Neural progenitor cell (in vitro differentiated cells): ENCODE measurements at regions not wholly inside any gene's neighbourhood (a gene's known extent, or its start where the extent isn't known, plus 50 kb on each side); places are given as distances from the start of the nearest gene placed in this dataset.

Experiments used
- DNase-seq: peaks from one replicate; pipeline ENCODE4 v3.0.0-alpha.2; 2016; ENCODE audit warnings: low spot score
- H2AFZ ChIP-seq: fragments of 200-600 bp; sonication (generic); replicated peaks from 2 replicates; pipeline ENCODE4 v1.6.1; 2016; ENCODE audit warnings: antibody characterized with exemption
- H3F3A ChIP-seq: fragments of 200-600 bp; sonication (generic); 2 replicates; pipeline ENCODE4 v1.6.1; 2016; ENCODE audit warnings: antibody characterized with exemption, low read depth
- H3K27ac ChIP-seq: fragments of 200-600 bp; sonication (generic); 2 replicates; pipeline ENCODE4 v1.5.1; 2016; ENCODE audit warnings: mild to moderate bottlenecking
- H3K27me3 ChIP-seq: fragments of 200-600 bp; sonication (generic); 2 replicates; pipeline ENCODE4 v1.6.1; 2016; ENCODE audit warnings: mild to moderate bottlenecking, moderate library complexity
- H3K36me3 ChIP-seq: fragments of 200-600 bp; sonication (generic); 2 replicates; pipeline ENCODE4 v1.5.1; 2016
- H3K4me1 ChIP-seq: fragments of 200-600 bp; sonication (generic); 2 replicates; pipeline ENCODE4 v1.6.1; 2016; ENCODE audit warnings: mixed run types
- H3K4me2 ChIP-seq: fragments of 200-600 bp; sonication (generic); 2 replicates; pipeline ENCODE4 v1.6.1; 2016
- H3K4me3 ChIP-seq: fragments of 200-600 bp; sonication (generic); 2 replicates; pipeline ENCODE4 v1.5.1; 2016
- H3K79me2 ChIP-seq: fragments of 200-600 bp; sonication (generic); 2 replicates; pipeline ENCODE4 v1.6.1; 2016; ENCODE audit warnings: low read depth
- H3K9ac ChIP-seq: fragments of 200-600 bp; sonication (generic); 2 replicates; pipeline ENCODE4 v1.6.1; 2016
- H3K9me3 ChIP-seq: fragments of 200-600 bp; sonication (generic); 2 replicates; pipeline ENCODE4 v1.5.1; 2016; ENCODE audit warnings: low read depth
- H4K20me1 ChIP-seq: fragments of 200-600 bp; sonication (generic); 2 replicates; pipeline ENCODE4 v1.6.1; 2016; ENCODE audit warnings: low read depth
- H3K27ac Mint-ChIP-seq: 3 replicates; pipeline ENCODE4 v1.8.0; 2021; ENCODE audit warnings: mixed read lengths
- H3K27me3 Mint-ChIP-seq: 2 replicates; pipeline ENCODE4 v1.8.0; 2022; ENCODE audit warnings: low read depth, mild to moderate bottlenecking, inconsistent platforms, moderate library complexity, mixed read lengths; ENCODE audit not compliant: insufficient read depth
- H3K36me3 Mint-ChIP-seq: 3 replicates; pipeline ENCODE4 v1.8.0; 2021; ENCODE audit warnings: mixed read lengths
- H3K4me1 Mint-ChIP-seq: 3 replicates; pipeline ENCODE4 v1.8.0; 2021; ENCODE audit warnings: mixed read lengths
- H3K4me3 Mint-ChIP-seq: 3 replicates; pipeline ENCODE4 v1.8.0; 2021; ENCODE audit warnings: mild to moderate bottlenecking, moderate library complexity, mixed read lengths
- H3K9me3 Mint-ChIP-seq: 3 replicates; pipeline ENCODE4 v1.8.0; 2020; ENCODE audit warnings: mixed read lengths
- EZH2 ChIP-seq: fragments of 200-600 bp; sonication (generic); IDR thresholded peaks from 2 replicates; pipeline ENCODE4 v1.6.1; 2017; ENCODE audit warnings: antibody characterized with exemption, mild to moderate bottlenecking, moderate library complexity
- EZH2phosphoT487 ChIP-seq: fragments of 200-600 bp; sonication (generic); IDR thresholded peaks from 2 replicates; pipeline ENCODE4 v1.6.1; 2017; ENCODE audit warnings: antibody characterized with exemption
- TF ChIP-seq, protein P1 (sequence below): fragments of 200-600 bp; sonication (generic); IDR thresholded peaks from 2 replicates; pipeline ENCODE4 v1.5.1; 2017; ENCODE audit warnings: antibody characterized with exemption, mild to moderate bottlenecking

GRCh38 chr1:37239225-37239740, 205.0 kb upstream of the GRIK3 start:
- Histone ChIP-seq H3K4me3 (no peak overlapping the region), H3K36me3 (no peaks in the 10 kb centered on the region), H3K4me1 (peaks cover 42% of the 10 kb centered on the region), H4K20me1 (no peaks in the 10 kb centered on the region), H3K79me2 (no peaks in the 10 kb centered on the region), H3K27ac (no peak overlapping the region), H3K4me2 (no peak overlapping the region), H3K9me3 (no peaks in the 10 kb centered on the region), H2AFZ (no peak overlapping the region), H3F3A (peaks cover 34% of the 10 kb centered on the region), H3K27me3 (no peaks in the 10 kb centered on the region), H3K9ac (no peak overlapping the region)
- Mint-ChIP-seq H3K27ac (no peak overlapping the region), H3K4me1 (peaks cover 20% of the 10 kb centered on the region), H3K36me3 (no peaks in the 10 kb centered on the region), H3K9me3 (no peaks in the 10 kb centered on the region), H3K27me3 (peaks cover 13% of the 10 kb centered on the region), H3K4me3 (no peak overlapping the region)
- no peak for DNase-seq
- TF ChIP-seq EZH2phosphoT487 (no peak), EZH2 (no peak)
- TF ChIP-seq, protein P1, sequence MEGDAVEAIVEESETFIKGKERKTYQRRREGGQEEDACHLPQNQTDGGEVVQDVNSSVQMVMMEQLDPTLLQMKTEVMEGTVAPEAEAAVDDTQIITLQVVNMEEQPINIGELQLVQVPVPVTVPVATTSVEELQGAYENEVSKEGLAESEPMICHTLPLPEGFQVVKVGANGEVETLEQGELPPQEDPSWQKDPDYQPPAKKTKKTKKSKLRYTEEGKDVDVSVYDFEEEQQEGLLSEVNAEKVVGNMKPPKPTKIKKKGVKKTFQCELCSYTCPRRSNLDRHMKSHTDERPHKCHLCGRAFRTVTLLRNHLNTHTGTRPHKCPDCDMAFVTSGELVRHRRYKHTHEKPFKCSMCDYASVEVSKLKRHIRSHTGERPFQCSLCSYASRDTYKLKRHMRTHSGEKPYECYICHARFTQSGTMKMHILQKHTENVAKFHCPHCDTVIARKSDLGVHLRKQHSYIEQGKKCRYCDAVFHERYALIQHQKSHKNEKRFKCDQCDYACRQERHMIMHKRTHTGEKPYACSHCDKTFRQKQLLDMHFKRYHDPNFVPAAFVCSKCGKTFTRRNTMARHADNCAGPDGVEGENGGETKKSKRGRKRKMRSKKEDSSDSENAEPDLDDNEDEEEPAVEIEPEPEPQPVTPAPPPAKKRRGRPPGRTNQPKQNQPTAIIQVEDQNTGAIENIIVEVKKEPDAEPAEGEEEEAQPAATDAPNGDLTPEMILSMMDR = no peak

DNA sequence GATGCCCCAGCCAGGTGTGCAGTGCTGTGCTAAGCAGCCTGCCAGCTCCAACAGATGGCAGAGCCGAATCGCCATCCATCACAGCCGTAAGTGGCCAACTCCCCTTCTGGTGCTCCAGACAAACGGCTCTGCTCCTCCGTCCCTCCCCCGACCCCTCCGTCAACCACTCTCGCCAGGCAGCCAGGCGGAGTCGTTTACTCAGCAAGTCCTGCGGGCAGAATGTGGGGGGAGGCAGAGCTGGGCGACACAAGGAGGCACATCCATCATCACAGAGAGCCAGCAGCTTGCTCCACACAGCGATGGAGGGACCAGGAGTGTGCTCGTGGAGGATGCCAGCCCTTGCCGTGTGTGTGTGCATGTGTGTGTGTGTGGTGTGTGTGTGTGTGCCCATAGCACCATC, 206.6 kb upstream of the GRIK3 start:
- H3K4me1 Mint-ChIP-seq = peaks cover 11% of the 10 kb centered on the region
- H2AFZ ChIP-seq = no peak overlapping the region

DNA sequence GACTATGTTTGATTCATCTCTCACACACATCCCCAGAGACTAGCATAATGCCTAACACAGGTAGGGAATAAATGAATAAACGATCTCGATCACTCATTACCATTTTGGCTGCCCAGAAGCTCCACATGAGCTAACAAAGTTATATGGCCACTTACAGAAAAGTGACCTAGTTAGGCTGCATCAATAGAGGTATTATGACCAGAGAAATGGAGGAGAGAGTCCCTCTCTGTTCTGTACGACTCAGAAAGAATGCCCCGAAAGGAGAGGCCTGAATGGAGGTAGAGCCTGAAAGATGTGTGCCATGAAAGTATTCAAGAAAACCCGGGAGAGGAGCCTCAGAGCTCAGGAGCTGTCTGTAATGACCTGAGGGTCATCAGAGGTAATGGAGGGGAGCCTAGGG, 208.2 kb upstream of the GRIK3 start:
- Mint-ChIP-seq H3K4me3 (no peak overlapping the region), H3K4me1 (peaks cover 19% of the 10 kb centered on the region), H3K9me3 (no peaks in the 10 kb centered on the region), H3K27me3 (peaks cover 15% of the 10 kb centered on the region), H3K27ac (peak overlapping the region; percentile 62), H3K36me3 (no peaks in the 10 kb centered on the region)
- Histone ChIP-seq H3K4me2 (no peak overlapping the region), H4K20me1 (no peaks in the 10 kb centered on the region), H3K27me3 (no peaks in the 10 kb centered on the region), H3K4me1 (peaks cover 31% of the 10 kb centered on the region), H3K9ac (no peak overlapping the region), H3K9me3 (no peaks in the 10 kb centered on the region), H3F3A (peaks cover 13% of the 10 kb centered on the region), H3K4me3 (no peak overlapping the region), H3K36me3 (no peaks in the 10 kb centered on the region), H3K27ac (no peak overlapping the region), H2AFZ (no peak overlapping the region), H3K79me2 (no peaks in the 10 kb centered on the region)
- TF ChIP-seq EZH2 (no peak), EZH2phosphoT487 (no peak)
- TF ChIP-seq, protein P1 = no peak
- DNase-seq = no peak

More for the DNA sequence above, 206.6 kb upstream of the GRIK3 start:
- DNase-seq = peak; percentile 19
- H3K4me3 ChIP-seq = no peak overlapping the region
- no peaks in the 10 kb centered on the region for H3K27me3 ChIP-seq
- H3F3A ChIP-seq = peaks cover 19% of the 10 kb centered on the region
- TF ChIP-seq, protein P1 = no peak
- TF ChIP-seq EZH2phosphoT487 (no peak), EZH2 (no peak)
- peaks cover 11% of the 10 kb centered on the region for H3K27me3 Mint-ChIP-seq
- H3K27ac ChIP-seq = no peak overlapping the region
- H3K27ac Mint-ChIP-seq = no peak overlapping the region
- H3K4me1 ChIP-seq = peaks cover 28% of the 10 kb centered on the region
- no peak overlapping the region for H3K9ac ChIP-seq
- H3K9me3 ChIP-seq = no peaks in the 10 kb centered on the region
- no peaks in the 10 kb centered on the region for H3K79me2 ChIP-seq
- no peaks in the 10 kb centered on the region for H3K9me3 Mint-ChIP-seq
- H3K4me3 Mint-ChIP-seq = no peak overlapping the region
- H4K20me1 ChIP-seq = no peaks in the 10 kb centered on the region
- no peaks in the 10 kb centered on the region for H3K36me3 Mint-ChIP-seq
- H3K36me3 ChIP-seq = no peaks in the 10 kb centered on the region
- H3K4me2 ChIP-seq = no peak overlapping the region
